Prostate gland (tissue), 2 donors: ENCODE measurements at regions not wholly inside any gene's neighbourhood (a gene's known extent, or its start where the extent isn't known, plus 50 kb on each side); places are given as distances from the start of the nearest gene placed in this dataset.

Experiments
- DNase-seq: peaks from one replicate; pipeline ENCODE4 v3.0.0-alpha.2; 2019; ENCODE audit warnings: low spot score
- H3K27ac ChIP-seq, 2 donors: fragments of 200-600 bp; sonication (generic); 2 replicates each; pipeline ENCODE4 v1.5.1; 2017 to 2019
- H3K27me3 ChIP-seq: fragments of 200-600 bp; sonication (generic); replicated peaks from 2 replicates; pipeline ENCODE4 v1.5.1; 2019; ENCODE audit not compliant: insufficient read depth
- H3K36me3 ChIP-seq, 2 donors: fragments of 200-600 bp; sonication (generic); 1 replicate in 1 of 2; 2 replicates in 1 of 2; pipeline versions ENCODE4 v1.5.1 to v1.8.1; 2017 to 2019
- H3K4me1 ChIP-seq: fragments of 200-600 bp; sonication (generic); replicated peaks from 2 replicates; pipeline ENCODE4 v1.5.1; 2019
- H3K4me3 ChIP-seq, 2 donors: fragments of 200-600 bp; sonication (generic); 2 replicates each; pipeline ENCODE4 v1.5.1; 2017 to 2019
- H3K9me3 ChIP-seq: fragments of 200-600 bp; sonication (generic); 2 replicates; pipeline ENCODE4 v1.5.1; 2017
- POLR2A ChIP-seq: fragments of 450-650 bp; IDR thresholded peaks from one replicate; pipeline ENCODE4 v1.6.1; 2016; ENCODE audit warnings: antibody characterized with exemption, mild to moderate bottlenecking
- POLR2AphosphoS5 ChIP-seq: sonication (generic); formaldehyde crosslinking; IDR thresholded peaks from one replicate; pipeline ENCODE4 v1.6.1; 2017; ENCODE audit warnings: antibody characterized with exemption
- WGBS: methylation state at CpG from one replicate; pipeline ENCODE4 v1.1.5; 2018; 5-methylcytosine and 5-hydroxymethylcytosine counted together
- intact Hi-C: fragments of 100-400 bp; cut with DNase I; formaldehyde crosslinking; loops from one replicate; pipeline ENCODE4 v1.14.2; 2022
- TF ChIP-seq, protein P1 (sequence below), 4 experiments: fragments of 200-600 bp in 2 of 4; fragments of 450-650 bp in 2 of 4; sonication (generic) in 2 of 4; IDR thresholded peaks; 1 replicate in 3 of 4; 2 replicates in 1 of 4; pipeline ENCODE4 v1.5.1; 2016 to 2019; ENCODE audit warnings: antibody characterized with exemption in 4 of 4, mild to moderate bottlenecking in 2 of 4, moderate library complexity in 2 of 4

DNA sequence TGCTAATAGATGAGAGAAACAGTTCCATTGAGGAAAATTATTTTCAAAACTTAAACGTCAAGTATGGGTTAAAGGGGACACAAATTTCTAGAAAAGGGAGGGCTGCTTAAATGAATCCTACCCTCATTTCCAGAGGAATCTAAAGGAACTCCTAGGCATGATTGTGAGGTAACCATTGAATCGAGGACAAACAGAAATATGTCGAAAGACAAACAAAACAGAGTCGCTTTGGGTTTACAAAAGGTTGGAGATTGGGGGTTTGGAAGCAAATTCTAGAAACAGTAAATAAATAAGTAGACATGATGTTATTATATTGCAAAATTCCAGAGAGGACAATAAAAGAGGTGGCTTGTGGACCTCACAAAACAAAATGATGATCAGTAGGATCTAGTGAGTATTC is 173.1 kb downstream of the FTCDNL1 start:
- no peak for TF ChIP-seq POLR2AphosphoS5
- no peak for TF ChIP-seq POLR2A
- TF ChIP-seq, protein P1, sequence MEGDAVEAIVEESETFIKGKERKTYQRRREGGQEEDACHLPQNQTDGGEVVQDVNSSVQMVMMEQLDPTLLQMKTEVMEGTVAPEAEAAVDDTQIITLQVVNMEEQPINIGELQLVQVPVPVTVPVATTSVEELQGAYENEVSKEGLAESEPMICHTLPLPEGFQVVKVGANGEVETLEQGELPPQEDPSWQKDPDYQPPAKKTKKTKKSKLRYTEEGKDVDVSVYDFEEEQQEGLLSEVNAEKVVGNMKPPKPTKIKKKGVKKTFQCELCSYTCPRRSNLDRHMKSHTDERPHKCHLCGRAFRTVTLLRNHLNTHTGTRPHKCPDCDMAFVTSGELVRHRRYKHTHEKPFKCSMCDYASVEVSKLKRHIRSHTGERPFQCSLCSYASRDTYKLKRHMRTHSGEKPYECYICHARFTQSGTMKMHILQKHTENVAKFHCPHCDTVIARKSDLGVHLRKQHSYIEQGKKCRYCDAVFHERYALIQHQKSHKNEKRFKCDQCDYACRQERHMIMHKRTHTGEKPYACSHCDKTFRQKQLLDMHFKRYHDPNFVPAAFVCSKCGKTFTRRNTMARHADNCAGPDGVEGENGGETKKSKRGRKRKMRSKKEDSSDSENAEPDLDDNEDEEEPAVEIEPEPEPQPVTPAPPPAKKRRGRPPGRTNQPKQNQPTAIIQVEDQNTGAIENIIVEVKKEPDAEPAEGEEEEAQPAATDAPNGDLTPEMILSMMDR (IDR thresholded peaks at IDR 0.05), result no peak
- intact Hi-C loops, result no loop called here
- H3K4me3 ChIP-seq, result no peak overlapping the region
- 72% methylated on average over 4 of the region's 4 CpGs for WGBS
- DNase-seq, result no peak
- H3K9me3 ChIP-seq, result no peaks in the 10 kb centered on the region
- no peaks in the 10 kb centered on the region for H3K36me3 ChIP-seq
- no peak overlapping the region for H3K27ac ChIP-seq
- no peaks in the 10 kb centered on the region for H3K4me1 ChIP-seq
- H3K27me3 ChIP-seq, result no peaks in the 10 kb centered on the region

DNA sequence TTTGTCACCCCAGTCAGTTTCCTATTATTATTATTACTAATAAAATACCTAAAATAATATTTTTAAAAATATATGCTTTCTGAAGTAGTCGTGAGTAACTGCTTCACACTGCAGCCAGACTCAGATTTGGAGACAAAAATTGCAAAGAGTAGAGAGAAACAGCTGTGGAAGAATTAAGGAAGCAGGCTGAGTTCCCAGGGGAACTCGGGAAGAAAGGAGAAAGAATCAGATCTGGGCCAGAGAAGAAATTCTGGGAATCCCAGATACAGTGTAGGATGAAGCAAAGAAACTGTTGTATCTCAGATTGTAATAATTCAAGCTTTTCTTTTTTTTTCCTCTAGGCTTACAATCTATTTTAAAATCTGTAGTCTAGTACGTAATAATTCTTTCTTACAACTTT is 182.3 kb downstream of the FTCDNL1 start:
- no peak for DNase-seq
- intact Hi-C loops, result no loop called here
- Histone ChIP-seq H3K27ac (no peak overlapping the region), H3K4me1 (no peaks in the 10 kb centered on the region), H3K36me3 (no peaks in the 10 kb centered on the region), H3K9me3 (no peaks in the 10 kb centered on the region), H3K4me3 (no peak overlapping the region), H3K27me3 (no peaks in the 10 kb centered on the region)
- 55% methylated on average over 3 of the region's 3 CpGs for WGBS
- TF ChIP-seq POLR2AphosphoS5, result no peak

DNA sequence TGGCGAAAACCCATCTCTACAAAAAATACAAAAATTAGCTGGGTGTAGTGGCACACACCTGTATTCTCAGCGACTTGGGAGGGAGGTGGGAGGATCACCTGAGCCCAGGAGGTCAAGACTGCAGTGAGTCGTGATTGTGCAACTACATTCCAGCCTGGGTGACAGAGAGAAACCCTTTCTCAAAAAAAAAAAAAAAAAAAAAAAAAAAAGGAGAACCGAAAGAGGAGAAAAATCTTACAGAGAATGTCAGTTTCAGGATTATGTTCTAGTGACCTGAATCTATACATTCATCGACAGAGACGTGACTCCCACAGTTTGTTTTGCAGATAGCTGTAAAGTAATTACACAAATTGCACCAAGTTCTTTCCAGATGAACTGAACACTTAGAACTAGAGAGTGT is 187.8 kb downstream of the FTCDNL1 start:
- TF ChIP-seq, protein P1 (IDR thresholded peaks at IDR 0.05), result no peak
- TF ChIP-seq POLR2A (no peak), POLR2AphosphoS5 (no peak)
- intact Hi-C loops, result no loop called here
- WGBS, result 50% methylated on average over 6 of the region's 6 CpGs
- H3K27me3 ChIP-seq, result peaks cover 2% of the 10 kb centered on the region
- no peaks in the 10 kb centered on the region for H3K4me1 ChIP-seq
- H3K4me3 ChIP-seq, result no peak overlapping the region
- no peaks in the 10 kb centered on the region for H3K36me3 ChIP-seq
- H3K9me3 ChIP-seq, result no peaks in the 10 kb centered on the region
- no peak overlapping the region for H3K27ac ChIP-seq
- DNase-seq, result no peak

DNA sequence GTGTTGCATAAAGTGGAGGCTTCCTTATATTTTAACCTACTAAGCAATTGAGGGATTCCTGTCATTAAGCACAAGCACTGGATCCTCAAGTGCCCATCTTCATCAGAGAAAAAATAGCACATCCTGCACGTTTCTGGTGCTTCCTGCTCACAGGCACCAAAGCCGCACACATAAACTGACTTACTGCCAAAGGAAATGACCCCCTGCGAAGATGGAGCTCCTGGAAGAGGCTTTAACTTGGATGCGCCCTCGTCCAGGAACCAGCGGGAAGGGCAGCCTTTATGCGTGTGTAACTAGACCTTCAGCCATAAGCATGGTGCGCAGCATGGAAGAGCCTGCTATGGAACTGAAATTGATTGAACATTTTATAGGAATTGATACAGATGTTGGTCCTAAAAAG is 188.7 kb downstream of the FTCDNL1 start:
- Histone ChIP-seq H3K27ac (no peak overlapping the region), H3K4me1 (no peaks in the 10 kb centered on the region), H3K9me3 (no peaks in the 10 kb centered on the region), H3K27me3 (peaks cover 2% of the 10 kb centered on the region), H3K36me3 (no peaks in the 10 kb centered on the region), H3K4me3 (no peak overlapping the region)
- TF ChIP-seq, protein P1 (IDR thresholded peaks at IDR 0.05), result no peak
- TF ChIP-seq POLR2A, result no peak
- no peak for TF ChIP-seq POLR2AphosphoS5
- intact Hi-C loops, result no loop called here
- DNase-seq, result no peak
- 55% methylated on average over 8 of the region's 8 CpGs for WGBS

DNA sequence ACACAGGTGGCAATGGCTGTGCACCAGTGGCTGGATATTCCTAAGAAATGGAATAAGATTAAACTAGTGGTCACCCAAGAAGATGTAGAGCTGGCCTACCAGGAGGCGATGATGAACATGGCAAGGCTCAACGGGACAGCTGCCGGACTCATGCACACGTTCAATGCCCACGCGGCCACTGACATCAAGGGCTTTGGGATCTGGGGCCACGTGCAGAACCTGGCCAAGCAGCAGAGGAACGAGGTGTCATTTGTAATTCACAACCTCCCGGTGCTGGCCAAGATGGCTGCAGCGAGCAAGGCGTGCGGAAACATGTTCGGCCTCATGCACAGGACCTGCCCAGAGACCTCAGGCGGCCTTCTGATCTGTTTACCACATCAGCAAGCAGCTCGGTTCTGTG is 190.8 kb downstream of the FTCDNL1 start:
- no peak for DNase-seq
- TF ChIP-seq POLR2A (no peak), POLR2AphosphoS5 (no peak)
- TF ChIP-seq, protein P1 (IDR thresholded peaks at IDR 0.05), result no peak

More for the DNA sequence above, 190.8 kb downstream of the FTCDNL1 start:
- Histone ChIP-seq H3K27me3 (peaks cover 2% of the 10 kb centered on the region), H3K36me3 (no peaks in the 10 kb centered on the region), H3K9me3 (no peaks in the 10 kb centered on the region), H3K4me1 (no peaks in the 10 kb centered on the region), H3K4me3 (no peak overlapping the region), H3K27ac (no peak overlapping the region)
- 95% methylated on average over 15 of the region's 15 CpGs for WGBS
- intact Hi-C loops, result no loop called here
